ENCODE measurements at regions not wholly inside any gene's neighbourhood (a gene's known extent, or its start where the extent isn't known, plus 50 kb on each side); places are given as distances from the start of the nearest gene placed in this dataset.

DNA sequence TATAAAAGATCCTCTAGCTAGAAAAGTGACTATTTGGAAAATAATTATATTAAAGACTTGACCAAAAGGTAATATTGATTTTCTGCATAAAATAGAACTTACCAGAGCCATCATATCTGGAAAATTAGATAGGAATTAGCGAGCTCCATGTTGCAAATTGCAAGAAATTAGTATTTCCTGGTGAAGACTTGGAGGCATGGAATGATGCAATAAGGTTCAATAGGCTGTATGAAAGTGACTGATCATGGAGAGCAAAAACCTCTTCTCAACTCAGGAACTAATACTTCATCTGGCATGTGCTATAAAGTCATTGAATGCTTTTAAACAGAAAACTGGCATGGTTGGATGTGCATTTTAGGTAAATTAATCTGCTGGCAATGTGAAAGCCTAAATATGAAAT, 66.3 kb upstream of the UFM1 start:
- Histone ChIP-seq H3K27me3 (replicated peaks; ENCODE audit: insufficient read depth) (no peaks in the 10 kb centered on the region), H3K36me3 (no peaks in the 10 kb centered on the region), H3K27ac (no peak overlapping the region), H3K4me3 (no peak overlapping the region), H3K4me1 (replicated peaks) (no peaks in the 10 kb centered on the region), H3K9me3 (no peaks in the 10 kb centered on the region)
- TF ChIP-seq, protein P1, sequence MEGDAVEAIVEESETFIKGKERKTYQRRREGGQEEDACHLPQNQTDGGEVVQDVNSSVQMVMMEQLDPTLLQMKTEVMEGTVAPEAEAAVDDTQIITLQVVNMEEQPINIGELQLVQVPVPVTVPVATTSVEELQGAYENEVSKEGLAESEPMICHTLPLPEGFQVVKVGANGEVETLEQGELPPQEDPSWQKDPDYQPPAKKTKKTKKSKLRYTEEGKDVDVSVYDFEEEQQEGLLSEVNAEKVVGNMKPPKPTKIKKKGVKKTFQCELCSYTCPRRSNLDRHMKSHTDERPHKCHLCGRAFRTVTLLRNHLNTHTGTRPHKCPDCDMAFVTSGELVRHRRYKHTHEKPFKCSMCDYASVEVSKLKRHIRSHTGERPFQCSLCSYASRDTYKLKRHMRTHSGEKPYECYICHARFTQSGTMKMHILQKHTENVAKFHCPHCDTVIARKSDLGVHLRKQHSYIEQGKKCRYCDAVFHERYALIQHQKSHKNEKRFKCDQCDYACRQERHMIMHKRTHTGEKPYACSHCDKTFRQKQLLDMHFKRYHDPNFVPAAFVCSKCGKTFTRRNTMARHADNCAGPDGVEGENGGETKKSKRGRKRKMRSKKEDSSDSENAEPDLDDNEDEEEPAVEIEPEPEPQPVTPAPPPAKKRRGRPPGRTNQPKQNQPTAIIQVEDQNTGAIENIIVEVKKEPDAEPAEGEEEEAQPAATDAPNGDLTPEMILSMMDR (IDR thresholded peaks at IDR 0.05) = no peak
- TF ChIP-seq POLR2AphosphoS5 (IDR thresholded peaks at IDR 0.05) (no peak), POLR2A (IDR thresholded peaks at IDR 0.05) (no peak)
- WGBS = 94% methylated on average over 1 of the region's 1 CpG
- DNase-seq (ENCODE audit: low spot score) = no peak
- intact Hi-C loops (cut with DNase I) = no loop called here

DNA sequence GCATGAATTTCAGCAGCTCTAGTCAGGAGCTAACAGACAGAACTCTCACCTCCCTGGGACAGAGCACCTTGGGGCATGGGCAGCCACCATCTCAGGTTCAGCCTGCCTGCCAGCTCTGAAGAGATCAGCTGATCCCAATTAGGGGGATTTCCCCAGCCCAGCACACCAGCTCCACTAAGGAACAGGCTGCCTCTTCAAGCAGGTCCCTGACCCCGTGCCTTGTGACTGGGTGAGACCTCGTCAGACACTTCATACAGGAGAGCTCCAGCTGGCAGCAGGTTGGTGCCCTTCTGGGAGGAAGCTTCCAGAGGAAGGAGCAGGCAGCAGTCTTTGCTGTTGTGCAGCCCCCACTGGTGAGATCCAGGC, 84.5 kb upstream of the UFM1 start:
- H3K27ac ChIP-seq = no peak overlapping the region
- intact Hi-C loops (cut with DNase I) = no loop called here
- no peaks in the 10 kb centered on the region for H3K27me3 ChIP-seq (replicated peaks; ENCODE audit: insufficient read depth)
- WGBS = 81% methylated on average over 2 of the region's 2 CpGs
- no peak overlapping the region for H3K4me3 ChIP-seq
- no peak for DNase-seq (ENCODE audit: low spot score)
- no peaks in the 10 kb centered on the region for H3K4me1 ChIP-seq (replicated peaks)
- no peaks in the 10 kb centered on the region for H3K9me3 ChIP-seq
- TF ChIP-seq POLR2A (IDR thresholded peaks at IDR 0.05) (no peak), POLR2AphosphoS5 (IDR thresholded peaks at IDR 0.05) (no peak)
- TF ChIP-seq, protein P1 (IDR thresholded peaks at IDR 0.05) = no peak
- H3K36me3 ChIP-seq = no peaks in the 10 kb centered on the region

DNA sequence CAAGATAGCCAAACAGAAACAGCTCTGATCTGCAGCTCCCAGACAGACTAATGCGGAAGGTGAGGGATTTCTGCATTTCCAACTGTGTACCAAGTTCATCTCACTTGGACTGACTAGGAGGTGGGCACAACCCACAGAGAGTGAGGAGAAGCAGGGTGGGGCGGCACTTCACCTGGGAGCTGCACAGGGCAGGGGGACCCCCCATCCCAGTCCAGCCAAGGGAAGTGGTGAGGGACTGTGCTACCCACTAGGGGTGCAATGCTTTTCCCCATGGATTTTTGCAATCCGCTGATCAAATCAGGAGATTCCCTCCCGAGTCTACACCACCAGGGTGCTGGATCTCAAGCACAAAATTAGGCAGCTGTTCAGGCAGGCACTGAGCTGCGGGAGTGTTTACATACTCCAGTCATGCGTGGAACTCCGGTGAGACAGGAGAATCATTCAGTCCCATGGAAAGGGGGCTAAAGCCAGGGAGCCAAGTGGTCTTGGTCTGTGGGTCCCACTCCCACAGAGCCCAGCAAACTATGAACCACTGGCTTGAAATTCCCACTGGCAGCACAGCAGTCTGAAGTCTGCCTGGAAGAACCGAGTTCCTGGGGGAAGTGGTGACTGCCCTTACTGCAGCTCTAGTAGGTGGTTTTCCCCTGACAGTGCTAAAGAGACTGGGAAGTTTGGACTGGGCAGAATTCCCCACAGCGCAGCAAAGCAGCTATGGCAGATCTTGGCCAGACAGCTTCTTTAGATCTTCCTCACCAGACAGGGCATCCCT, 85.1 kb upstream of the UFM1 start:
- Histone ChIP-seq H3K4me1 (replicated peaks) (no peaks in the 10 kb centered on the region), H3K9me3 (no peaks in the 10 kb centered on the region), H3K36me3 (no peaks in the 10 kb centered on the region), H3K4me3 (no peak overlapping the region), H3K27me3 (replicated peaks; ENCODE audit: insufficient read depth) (no peaks in the 10 kb centered on the region), H3K27ac (no peak overlapping the region)
- WGBS = 63% methylated on average over 6 of the region's 9 CpGs
- intact Hi-C loops (cut with DNase I) = no loop called here
- TF ChIP-seq POLR2AphosphoS5 (IDR thresholded peaks at IDR 0.05) (no peak), POLR2A (IDR thresholded peaks at IDR 0.05) (no peak)
- TF ChIP-seq, protein P1 (IDR thresholded peaks at IDR 0.05) = no peak
- DNase-seq (ENCODE audit: low spot score) = no peak

DNA sequence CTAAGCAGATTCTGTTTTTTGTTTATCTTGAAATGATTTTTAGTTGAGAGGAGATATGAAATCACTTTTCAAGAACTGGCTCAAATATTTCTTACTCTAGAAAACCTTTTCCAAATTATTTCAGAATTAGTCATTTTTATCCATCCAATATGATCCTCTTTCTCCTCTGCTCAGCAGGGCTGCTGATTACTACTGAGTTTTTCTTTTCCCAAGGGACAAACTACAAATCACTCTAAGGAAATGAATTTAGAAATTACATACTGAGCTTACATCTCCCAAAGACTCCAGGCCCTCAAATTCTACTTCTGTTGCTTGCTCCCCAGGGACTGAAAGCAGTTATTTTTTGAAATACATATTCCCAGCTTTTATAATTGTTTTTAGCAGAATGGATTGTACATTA, 87.4 kb upstream of the UFM1 start:
- no peak overlapping the region for H3K4me3 ChIP-seq
- no peaks in the 10 kb centered on the region for H3K27me3 ChIP-seq (replicated peaks; ENCODE audit: insufficient read depth)
- H3K27ac ChIP-seq = no peak overlapping the region
- intact Hi-C loops (cut with DNase I) = no loop called here
- no peaks in the 10 kb centered on the region for H3K9me3 ChIP-seq
- no peak for DNase-seq (ENCODE audit: low spot score)
- TF ChIP-seq POLR2AphosphoS5 (IDR thresholded peaks at IDR 0.05) (no peak), POLR2A (IDR thresholded peaks at IDR 0.05) (no peak)
- TF ChIP-seq, protein P1 (IDR thresholded peaks at IDR 0.05) = no peak
- no peaks in the 10 kb centered on the region for H3K36me3 ChIP-seq
- H3K4me1 ChIP-seq (replicated peaks) = no peaks in the 10 kb centered on the region

DNA sequence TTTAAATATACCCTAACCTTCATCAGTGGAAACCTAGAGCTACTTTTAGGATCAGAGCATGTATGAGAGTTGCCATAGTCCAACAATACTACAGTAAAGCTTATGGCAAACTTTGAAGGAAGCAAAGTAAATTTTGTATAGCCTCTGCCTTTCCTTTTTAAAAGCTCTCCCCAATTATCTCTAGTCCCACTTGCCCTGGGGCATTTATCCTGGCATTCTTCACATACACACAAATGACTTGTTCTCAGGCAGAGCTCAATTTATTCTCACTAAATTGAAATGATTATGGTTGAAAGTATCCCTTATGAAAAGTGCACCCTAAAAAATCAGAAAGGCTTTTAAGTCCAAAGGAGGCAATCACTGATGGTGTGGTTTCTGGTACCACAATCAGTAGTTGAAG, 94.1 kb upstream of the UFM1 start:
- no peak for TF ChIP-seq POLR2AphosphoS5 (IDR thresholded peaks at IDR 0.05)
- TF ChIP-seq, protein P1 (IDR thresholded peaks at IDR 0.05) = no peak
- no peak for TF ChIP-seq POLR2A (IDR thresholded peaks at IDR 0.05)
- intact Hi-C loops (cut with DNase I) = no loop called here
- Histone ChIP-seq H3K4me3 (no peak overlapping the region), H3K4me1 (replicated peaks) (no peaks in the 10 kb centered on the region), H3K27ac (no peak overlapping the region), H3K9me3 (no peaks in the 10 kb centered on the region), H3K36me3 (no peaks in the 10 kb centered on the region), H3K27me3 (replicated peaks; ENCODE audit: insufficient read depth) (no peaks in the 10 kb centered on the region)
- DNase-seq (ENCODE audit: low spot score) = no peak
